GM23338 (cell line): ENCODE measurements at regions not wholly inside any gene's neighbourhood (a gene's known extent, or its start where the extent isn't known, plus 50 kb on each side); places are given as distances from the start of the nearest gene placed in this dataset.
"Not testable (repeated sequence)": the region's sequence is repeated elsewhere in the genome, so short reads cannot be mapped to it uniquely, and the experiment has no call there.

Experiments
- ATAC-seq: fragments of 200-7000 bp; cut with Tn5 transposase; 3 replicates; pipeline ENCODE4 v1.9.1; 2020
- DNase-seq: peaks from one replicate; pipeline ENCODE4 v3.0.0-alpha.2; 2015; ENCODE audit warnings: low spot score
- H2AFZ ChIP-seq: fragments of 200-600 bp; sonication (generic); 2 replicates; pipeline ENCODE4 v1.8.0; 2016; ENCODE audit warnings: antibody characterized with exemption, mild to moderate bottlenecking, moderate library complexity
- H3F3A ChIP-seq: fragments of 200-600 bp; sonication (generic); replicated peaks from 2 replicates; pipeline ENCODE4 v1.8.0; 2017; ENCODE audit warnings: antibody characterized with exemption, mixed run types, low read depth
- H3K27ac ChIP-seq: fragments of 200-600 bp; sonication (generic); 2 replicates; pipeline ENCODE4 v1.6.1; 2016; ENCODE audit warnings: low read depth
- H3K27me3 ChIP-seq: fragments of 200-600 bp; sonication (generic); 2 replicates; pipeline ENCODE4 v1.8.0; 2016; ENCODE audit warnings: mild to moderate bottlenecking, mixed run types, moderate library complexity; ENCODE audit not compliant: insufficient read depth
- H3K36me3 ChIP-seq: fragments of 200-600 bp; sonication (generic); 2 replicates; pipeline ENCODE4 v1.8.0; 2016; ENCODE audit warnings: mild to moderate bottlenecking; ENCODE audit not compliant: insufficient read depth
- H3K4me1 ChIP-seq: fragments of 200-600 bp; sonication (generic); 2 replicates; pipeline ENCODE4 v1.8.0; 2016; ENCODE audit warnings: mild to moderate bottlenecking, moderate library complexity; ENCODE audit not compliant: insufficient read depth
- H3K4me2 ChIP-seq: fragments of 200-600 bp; sonication (generic); 2 replicates; pipeline ENCODE4 v1.7.1; 2017; ENCODE audit warnings: mixed run types
- H3K4me3 ChIP-seq: fragments of 200-600 bp; sonication (generic); 2 replicates; pipeline ENCODE4 v1.6.1; 2016; ENCODE audit warnings: mixed run types
- H3K79me2 ChIP-seq: fragments of 200-600 bp; sonication (generic); replicated peaks from 2 replicates; pipeline ENCODE4 v1.8.0; 2017; ENCODE audit warnings: mild to moderate bottlenecking; ENCODE audit not compliant: insufficient read depth
- H3K9me2 ChIP-seq: fragments of 200-600 bp; sonication (generic); 2 replicates; pipeline ENCODE4 v1.8.0; 2017; ENCODE audit not compliant: insufficient read depth
- H4K20me1 ChIP-seq: fragments of 200-600 bp; sonication (generic); replicated peaks from 2 replicates; pipeline ENCODE4 v1.8.0; 2017; ENCODE audit warnings: mild to moderate bottlenecking; ENCODE audit not compliant: insufficient read depth
- H3K27ac Mint-ChIP-seq: 2 replicates; pipeline ENCODE4 v1.8.0; 2020; ENCODE audit warnings: inconsistent platforms, mild to moderate bottlenecking, moderate library complexity, mixed read lengths
- H3K27me3 Mint-ChIP-seq: 3 replicates; pipeline ENCODE4 v1.8.0; 2022; ENCODE audit warnings: low read depth, mild to moderate bottlenecking, moderate library complexity, mixed read lengths, inconsistent platforms; ENCODE audit not compliant: insufficient read depth, poor library complexity
- H3K36me3 Mint-ChIP-seq: 3 replicates; pipeline ENCODE4 v1.8.0; 2021; ENCODE audit warnings: low read depth, mild to moderate bottlenecking, inconsistent platforms, moderate library complexity, mixed read lengths
- H3K4me1 Mint-ChIP-seq: 3 replicates; pipeline ENCODE4 v1.8.0; 2020; ENCODE audit warnings: mild to moderate bottlenecking, inconsistent platforms, mixed read lengths
- H3K4me3 Mint-ChIP-seq: 3 replicates; pipeline ENCODE4 v1.8.0; 2021; ENCODE audit warnings: moderate library complexity, mild to moderate bottlenecking, inconsistent platforms, mixed read lengths
- H3K9me3 Mint-ChIP-seq: 3 replicates; pipeline ENCODE4 v1.8.0; 2020; ENCODE audit warnings: moderate library complexity, mild to moderate bottlenecking, inconsistent platforms, mixed read lengths
- CREB1 ChIP-seq: fragments of 250-450 bp; sonication (Bioruptor Pico); IDR thresholded peaks from 2 replicates; pipeline ENCODE4 v1.5.0; 2020; ENCODE audit warnings: low read depth, mild to moderate bottlenecking, moderate library complexity
- CTCF ChIP-seq, 2 experiments: fragments of 200-600 bp in 1 of 2; sonication (generic) in 1 of 2; conservative IDR thresholded peaks; 2 replicates each; pipeline versions ENCODE4 v1.5.1 to v1.6.1; 2016 to 2017; ENCODE audit warnings: antibody characterized with exemption in 2 of 2, low read depth in 2 of 2, mild to moderate bottlenecking in 2 of 2, moderate library complexity in 1 of 2
- EZH2 ChIP-seq: fragments of 200-600 bp; sonication (generic); IDR thresholded peaks from one replicate; pipeline ENCODE4 v1.8.0; 2017; ENCODE audit warnings: antibody characterized with exemption, mild to moderate bottlenecking, low read depth; ENCODE audit not compliant: unreplicated experiment
- EZH2phosphoT487 ChIP-seq: fragments of 200-600 bp; sonication (generic); IDR thresholded peaks from one replicate; pipeline ENCODE4 v1.8.1; 2018; ENCODE audit warnings: antibody characterized with exemption; ENCODE audit not compliant: unreplicated experiment
- JUNB ChIP-seq: IDR thresholded peaks from one replicate; pipeline ENCODE4 v1.6.1; 2016; ENCODE audit warnings: antibody characterized with exemption; ENCODE audit not compliant: unreplicated experiment
- ZNF114 ChIP-seq: fragments of 250-450 bp; sonication (Bioruptor Pico); IDR thresholded peaks from 2 replicates; pipeline ENCODE4 v1.5.0; 2020; ENCODE audit warnings: mild to moderate bottlenecking, moderate library complexity
- ZNF331 ChIP-seq: fragments of 250-450 bp; sonication (Bioruptor Pico); IDR thresholded peaks from 2 replicates; pipeline ENCODE4 v1.5.0; 2020; ENCODE audit warnings: low read depth, mild to moderate bottlenecking, moderate library complexity
- TF ChIP-seq, protein P1 (sequence below): IDR thresholded peaks from 2 replicates; pipeline ENCODE4 v1.6.1; 2016; ENCODE audit warnings: antibody characterized with exemption
- TF ChIP-seq, protein P2 (sequence below): fragments of 250-450 bp; sonication (Bioruptor Pico); IDR thresholded peaks from 2 replicates; pipeline ENCODE4 v1.5.0; 2020; ENCODE audit warnings: mild to moderate bottlenecking, moderate library complexity
- TF ChIP-seq, protein P3 (sequence below): IDR thresholded peaks from one replicate; pipeline ENCODE4 v1.6.1; 2018; ENCODE audit warnings: antibody characterized with exemption; ENCODE audit not compliant: unreplicated experiment

- H3K4me3 ChIP-seq, DNase-seq, H3K9me2 ChIP-seq, ATAC-seq, H3K27ac ChIP-seq, H3K36me3 Mint-ChIP-seq, H4K20me1 ChIP-seq, H3K27me3 ChIP-seq, H3K79me2 ChIP-seq, H3K4me1 ChIP-seq, H3F3A ChIP-seq, H3K4me3 Mint-ChIP-seq, H3K36me3 ChIP-seq, H3K27ac Mint-ChIP-seq, H3K4me2 ChIP-seq, H3K4me1 Mint-ChIP-seq, H2AFZ ChIP-seq, H3K9me3 Mint-ChIP-seq, H3K27me3 Mint-ChIP-seq: not testable (repeated sequence)
Measured at GRCh38 chr12:89191597-89191996, 160.7 kb downstream of the DUSP6 start.

DNA sequence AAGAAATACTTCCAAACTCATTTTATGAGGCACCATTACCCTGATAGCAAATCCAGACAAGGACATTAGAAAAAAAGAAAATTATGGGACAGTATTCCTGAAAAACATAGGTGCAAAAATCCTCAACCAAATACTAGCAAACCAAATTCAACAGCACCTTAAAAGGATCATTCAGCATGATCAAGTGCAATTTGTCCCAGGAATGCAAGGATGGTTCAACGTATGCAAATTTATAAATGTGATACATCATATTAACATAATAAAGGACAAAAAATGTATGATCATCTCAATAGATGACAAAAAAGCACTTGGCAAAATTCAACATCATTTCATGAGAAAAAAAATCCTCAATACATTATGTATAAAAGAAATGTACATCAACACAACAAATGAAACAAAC is 162.9 kb downstream of the DUSP6 start:
- H3K4me3 ChIP-seq, result no peak overlapping the region
- Mint-ChIP-seq H3K9me3 (peaks cover 9% of the 10 kb centered on the region; the same call in 2 of the 3 replicates), H3K4me3 (no peak overlapping the region), H3K4me1 (no peaks in the 10 kb centered on the region), H3K36me3 (peaks cover 8% of the 10 kb centered on the region; the same call in 2 of the 3 replicates), H3K27me3 (no peaks in the 10 kb centered on the region), H3K27ac (no peak overlapping the region)
- H2AFZ ChIP-seq, result no peak overlapping the region
- H3K27ac ChIP-seq, result no peak overlapping the region
- H3F3A ChIP-seq, result no peaks in the 10 kb centered on the region
- no peaks in the 10 kb centered on the region for H4K20me1 ChIP-seq
- H3K9me2 ChIP-seq, result peaks cover 3% of the 10 kb centered on the region; the same call in 1 of the 2 replicates
- no peaks in the 10 kb centered on the region for H3K27me3 ChIP-seq
- no peaks in the 10 kb centered on the region for H3K36me3 ChIP-seq
- no peak for DNase-seq
- no peaks in the 10 kb centered on the region for H3K79me2 ChIP-seq
- no peak for ATAC-seq
- no peaks in the 10 kb centered on the region for H3K4me1 ChIP-seq
- no peak overlapping the region for H3K4me2 ChIP-seq
- TF ChIP-seq EZH2phosphoT487, result no peak
- TF ChIP-seq, protein P1, sequence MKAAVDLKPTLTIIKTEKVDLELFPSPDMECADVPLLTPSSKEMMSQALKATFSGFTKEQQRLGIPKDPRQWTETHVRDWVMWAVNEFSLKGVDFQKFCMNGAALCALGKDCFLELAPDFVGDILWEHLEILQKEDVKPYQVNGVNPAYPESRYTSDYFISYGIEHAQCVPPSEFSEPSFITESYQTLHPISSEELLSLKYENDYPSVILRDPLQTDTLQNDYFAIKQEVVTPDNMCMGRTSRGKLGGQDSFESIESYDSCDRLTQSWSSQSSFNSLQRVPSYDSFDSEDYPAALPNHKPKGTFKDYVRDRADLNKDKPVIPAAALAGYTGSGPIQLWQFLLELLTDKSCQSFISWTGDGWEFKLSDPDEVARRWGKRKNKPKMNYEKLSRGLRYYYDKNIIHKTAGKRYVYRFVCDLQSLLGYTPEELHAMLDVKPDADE, result no peak
- no peak for TF ChIP-seq JUNB
- TF ChIP-seq, protein P2, sequence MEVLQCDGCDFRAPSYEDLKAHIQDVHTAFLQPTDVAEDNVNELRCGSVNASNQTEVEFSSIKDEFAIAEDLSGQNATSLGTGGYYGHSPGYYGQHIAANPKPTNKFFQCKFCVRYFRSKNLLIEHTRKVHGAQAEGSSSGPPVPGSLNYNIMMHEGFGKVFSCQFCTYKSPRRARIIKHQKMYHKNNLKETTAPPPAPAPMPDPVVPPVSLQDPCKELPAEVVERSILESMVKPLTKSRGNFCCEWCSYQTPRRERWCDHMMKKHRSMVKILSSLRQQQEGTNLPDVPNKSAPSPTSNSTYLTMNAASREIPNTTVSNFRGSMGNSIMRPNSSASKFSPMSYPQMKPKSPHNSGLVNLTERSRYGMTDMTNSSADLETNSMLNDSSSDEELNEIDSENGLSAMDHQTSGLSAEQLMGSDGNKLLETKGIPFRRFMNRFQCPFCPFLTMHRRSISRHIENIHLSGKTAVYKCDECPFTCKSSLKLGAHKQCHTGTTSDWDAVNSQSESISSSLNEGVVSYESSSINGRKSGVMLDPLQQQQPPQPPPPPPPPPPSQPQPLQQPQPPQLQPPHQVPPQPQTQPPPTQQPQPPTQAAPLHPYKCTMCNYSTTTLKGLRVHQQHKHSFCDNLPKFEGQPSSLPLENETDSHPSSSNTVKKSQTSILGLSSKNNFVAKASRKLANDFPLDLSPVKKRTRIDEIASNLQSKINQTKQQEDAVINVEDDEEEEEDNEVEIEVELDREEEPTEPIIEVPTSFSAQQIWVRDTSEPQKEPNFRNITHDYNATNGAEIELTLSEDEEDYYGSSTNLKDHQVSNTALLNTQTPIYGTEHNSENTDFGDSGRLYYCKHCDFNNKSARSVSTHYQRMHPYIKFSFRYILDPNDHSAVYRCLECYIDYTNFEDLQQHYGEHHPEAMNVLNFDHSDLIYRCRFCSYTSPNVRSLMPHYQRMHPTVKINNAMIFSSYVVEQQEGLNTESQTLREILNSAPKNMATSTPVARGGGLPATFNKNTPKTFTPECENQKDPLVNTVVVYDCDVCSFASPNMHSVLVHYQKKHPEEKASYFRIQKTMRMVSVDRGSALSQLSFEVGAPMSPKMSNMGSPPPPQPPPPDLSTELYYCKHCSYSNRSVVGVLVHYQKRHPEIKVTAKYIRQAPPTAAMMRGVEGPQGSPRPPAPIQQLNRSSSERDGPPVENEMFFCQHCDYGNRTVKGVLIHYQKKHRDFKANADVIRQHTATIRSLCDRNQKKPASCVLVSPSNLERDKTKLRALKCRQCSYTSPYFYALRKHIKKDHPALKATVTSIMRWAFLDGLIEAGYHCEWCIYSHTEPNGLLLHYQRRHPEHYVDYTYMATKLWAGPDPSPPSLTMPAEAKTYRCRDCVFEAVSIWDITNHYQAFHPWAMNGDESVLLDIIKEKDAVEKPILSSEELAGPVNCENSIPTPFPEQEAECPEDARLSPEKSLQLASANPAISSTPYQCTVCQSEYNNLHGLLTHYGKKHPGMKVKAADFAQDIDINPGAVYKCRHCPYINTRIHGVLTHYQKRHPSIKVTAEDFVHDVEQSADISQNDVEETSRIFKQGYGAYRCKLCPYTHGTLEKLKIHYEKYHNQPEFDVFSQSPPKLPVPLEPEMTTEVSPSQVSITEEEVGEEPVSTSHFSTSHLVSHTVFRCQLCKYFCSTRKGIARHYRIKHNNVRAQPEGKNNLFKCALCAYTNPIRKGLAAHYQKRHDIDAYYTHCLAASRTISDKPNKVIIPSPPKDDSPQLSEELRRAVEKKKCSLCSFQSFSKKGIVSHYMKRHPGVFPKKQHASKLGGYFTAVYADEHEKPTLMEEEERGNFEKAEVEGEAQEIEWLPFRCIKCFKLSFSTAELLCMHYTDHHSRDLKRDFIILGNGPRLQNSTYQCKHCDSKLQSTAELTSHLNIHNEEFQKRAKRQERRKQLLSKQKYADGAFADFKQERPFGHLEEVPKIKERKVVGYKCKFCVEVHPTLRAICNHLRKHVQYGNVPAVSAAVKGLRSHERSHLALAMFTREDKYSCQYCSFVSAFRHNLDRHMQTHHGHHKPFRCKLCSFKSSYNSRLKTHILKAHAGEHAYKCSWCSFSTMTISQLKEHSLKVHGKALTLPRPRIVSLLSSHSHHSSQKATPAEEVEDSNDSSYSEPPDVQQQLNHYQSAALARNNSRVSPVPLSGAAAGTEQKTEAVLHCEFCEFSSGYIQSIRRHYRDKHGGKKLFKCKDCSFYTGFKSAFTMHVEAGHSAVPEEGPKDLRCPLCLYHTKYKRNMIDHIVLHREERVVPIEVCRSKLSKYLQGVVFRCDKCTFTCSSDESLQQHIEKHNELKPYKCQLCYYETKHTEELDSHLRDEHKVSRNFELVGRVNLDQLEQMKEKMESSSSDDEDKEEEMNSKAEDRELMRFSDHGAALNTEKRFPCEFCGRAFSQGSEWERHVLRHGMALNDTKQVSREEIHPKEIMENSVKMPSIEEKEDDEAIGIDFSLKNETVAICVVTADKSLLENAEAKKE (CRISPR knock-in tag), result no peak
- no peak for TF ChIP-seq ZNF114 (CRISPR knock-in tag)
- TF ChIP-seq CREB1 (CRISPR knock-in tag), result no peak
- no peak for TF ChIP-seq EZH2
- no peak for TF ChIP-seq CTCF (conservative IDR thresholded peaks at IDR 0.05; ENCODE audit: low read depth in 2 of 2)
- TF ChIP-seq ZNF331 (CRISPR knock-in tag), result no peak
- TF ChIP-seq, protein P3, sequence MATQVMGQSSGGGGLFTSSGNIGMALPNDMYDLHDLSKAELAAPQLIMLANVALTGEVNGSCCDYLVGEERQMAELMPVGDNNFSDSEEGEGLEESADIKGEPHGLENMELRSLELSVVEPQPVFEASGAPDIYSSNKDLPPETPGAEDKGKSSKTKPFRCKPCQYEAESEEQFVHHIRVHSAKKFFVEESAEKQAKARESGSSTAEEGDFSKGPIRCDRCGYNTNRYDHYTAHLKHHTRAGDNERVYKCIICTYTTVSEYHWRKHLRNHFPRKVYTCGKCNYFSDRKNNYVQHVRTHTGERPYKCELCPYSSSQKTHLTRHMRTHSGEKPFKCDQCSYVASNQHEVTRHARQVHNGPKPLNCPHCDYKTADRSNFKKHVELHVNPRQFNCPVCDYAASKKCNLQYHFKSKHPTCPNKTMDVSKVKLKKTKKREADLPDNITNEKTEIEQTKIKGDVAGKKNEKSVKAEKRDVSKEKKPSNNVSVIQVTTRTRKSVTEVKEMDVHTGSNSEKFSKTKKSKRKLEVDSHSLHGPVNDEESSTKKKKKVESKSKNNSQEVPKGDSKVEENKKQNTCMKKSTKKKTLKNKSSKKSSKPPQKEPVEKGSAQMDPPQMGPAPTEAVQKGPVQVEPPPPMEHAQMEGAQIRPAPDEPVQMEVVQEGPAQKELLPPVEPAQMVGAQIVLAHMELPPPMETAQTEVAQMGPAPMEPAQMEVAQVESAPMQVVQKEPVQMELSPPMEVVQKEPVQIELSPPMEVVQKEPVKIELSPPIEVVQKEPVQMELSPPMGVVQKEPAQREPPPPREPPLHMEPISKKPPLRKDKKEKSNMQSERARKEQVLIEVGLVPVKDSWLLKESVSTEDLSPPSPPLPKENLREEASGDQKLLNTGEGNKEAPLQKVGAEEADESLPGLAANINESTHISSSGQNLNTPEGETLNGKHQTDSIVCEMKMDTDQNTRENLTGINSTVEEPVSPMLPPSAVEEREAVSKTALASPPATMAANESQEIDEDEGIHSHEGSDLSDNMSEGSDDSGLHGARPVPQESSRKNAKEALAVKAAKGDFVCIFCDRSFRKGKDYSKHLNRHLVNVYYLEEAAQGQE, result no peak
